ES-I3 (cell line): ENCODE measurements at regions not wholly inside any gene's neighbourhood (a gene's known extent, or its start where the extent isn't known, plus 50 kb on each side); places are given as distances from the start of the nearest gene placed in this dataset.
A peak's percentile ranks its signal among the peaks of the same experiment; 100 is the strongest.
"Not testable (repeated sequence)": the region's sequence is repeated elsewhere in the genome, so short reads cannot be mapped to it uniquely, and the experiment has no call there.

Experiments used
- H3K36me3 ChIP-seq: 2 replicates; pipeline ENCODE4 v1.6.1; 2013; ENCODE audit warnings: mild to moderate bottlenecking, low read length, control low read depth, moderate library complexity; ENCODE audit not compliant: insufficient read depth
- H3K4me1 ChIP-seq: 2 replicates; pipeline ENCODE4 v1.6.1; 2013; ENCODE audit warnings: mild to moderate bottlenecking, control low read depth, low read length; ENCODE audit not compliant: insufficient read depth
- H3K9ac ChIP-seq: 2 replicates; pipeline ENCODE4 v1.6.1; 2013; ENCODE audit warnings: low read depth, mild to moderate bottlenecking, low read length, moderate library complexity
- H3K9me3 ChIP-seq: 2 replicates; pipeline ENCODE4 v1.6.1; 2013; ENCODE audit warnings: mild to moderate bottlenecking, low read length, moderate library complexity; ENCODE audit not compliant: control insufficient read depth, insufficient read depth

GRCh38 chr15:88987591-88987933 lies 74.4 kb upstream of the MFGE8 start:
- Histone ChIP-seq H3K9me3 (no peaks in the 10 kb centered on the region), H3K4me1 (peaks cover 74% of the 10 kb centered on the region), H3K9ac (0 out of 2 replicates have a peak overlapping the region, but pooled peaks have one; percentile 8), H3K36me3 (no peaks in the 10 kb centered on the region)

GRCh38 chr15:88987934-88988671 lies 74.9 kb upstream of the MFGE8 start:
- peaks cover 71% of the 10 kb centered on the region for H3K4me1 ChIP-seq
- H3K9ac ChIP-seq = 0 out of 2 replicates have a peak overlapping the region, but pooled peaks have one; percentile 8

DNA sequence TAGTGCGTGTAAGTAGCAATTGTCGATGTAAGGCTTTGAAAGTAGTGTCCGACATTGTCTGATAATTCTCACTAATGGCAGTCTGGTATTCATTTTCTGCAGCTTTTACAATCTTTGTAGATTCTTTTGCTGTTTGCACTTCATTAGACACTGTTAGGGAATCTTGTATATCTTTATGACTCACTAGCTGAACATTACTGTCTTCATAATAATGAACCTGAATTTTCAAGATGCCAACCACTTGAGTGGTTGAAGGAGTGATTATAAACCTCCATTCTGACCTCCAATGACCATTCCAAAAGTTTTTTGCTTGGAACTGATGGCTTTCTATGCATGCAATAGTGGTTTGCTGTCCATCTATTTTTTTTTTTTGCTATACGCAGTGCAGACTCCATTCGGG lies 76.4 kb upstream of the MFGE8 start:
- H3K36me3 ChIP-seq = no peaks in the 10 kb centered on the region
- no peak overlapping the region for H3K9ac ChIP-seq
- H3K9me3 ChIP-seq = no peaks in the 10 kb centered on the region
- peaks cover 74% of the 10 kb centered on the region for H3K4me1 ChIP-seq

More at GRCh38 chr15:88987934-88988671, 74.9 kb upstream of the MFGE8 start:
- H3K36me3 ChIP-seq = no peaks in the 10 kb centered on the region
- H3K9me3 ChIP-seq = no peaks in the 10 kb centered on the region

GRCh38 chr15:88990185-88990679 lies 77.1 kb upstream of the MFGE8 start:
- H3K9me3 ChIP-seq = no peaks in the 10 kb centered on the region
- peaks cover 78% of the 10 kb centered on the region for H3K4me1 ChIP-seq
- no peaks in the 10 kb centered on the region for H3K36me3 ChIP-seq
- H3K9ac ChIP-seq = no peak overlapping the region

GRCh38 chr15:88992216-88992615 lies 79.0 kb upstream of the MFGE8 start:
- peaks cover 64% of the 10 kb centered on the region for H3K4me1 ChIP-seq
- H3K36me3 ChIP-seq = no peaks in the 10 kb centered on the region
- H3K9ac ChIP-seq = no peak overlapping the region
- no peaks in the 10 kb centered on the region for H3K9me3 ChIP-seq

DNA sequence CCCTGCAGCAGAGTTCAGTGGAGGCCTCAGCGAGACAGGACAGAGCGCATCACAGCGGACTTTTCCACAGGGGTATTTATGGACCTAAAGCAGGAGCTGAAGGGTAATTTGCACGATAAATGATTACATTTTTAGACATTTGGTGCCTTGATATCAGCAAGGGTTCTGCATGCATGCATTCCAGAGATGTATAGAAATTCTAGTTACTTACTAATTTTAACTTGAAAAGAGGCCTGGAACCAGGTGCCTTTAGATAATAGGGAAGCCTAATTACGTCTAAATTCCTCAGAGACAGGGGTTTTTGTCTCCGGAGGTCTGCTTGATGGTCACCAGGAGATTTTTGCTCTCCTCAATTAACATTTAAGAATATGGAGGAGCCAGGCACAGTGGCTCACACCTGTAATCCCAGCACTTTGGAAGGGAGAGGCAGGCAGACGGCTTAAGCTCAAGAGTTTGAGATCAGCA lies 79.8 kb upstream of the MFGE8 start:
- Histone ChIP-seq H3K4me1 (peaks cover 57% of the 10 kb centered on the region), H3K36me3 (no peaks in the 10 kb centered on the region), H3K9me3 (no peaks in the 10 kb centered on the region), H3K9ac (no peak overlapping the region)

- peaks cover 54% of the 10 kb centered on the region for H3K4me1 ChIP-seq
- no peaks in the 10 kb centered on the region for H3K36me3 ChIP-seq
- no peak overlapping the region for H3K9ac ChIP-seq
- H3K9me3 ChIP-seq = no peaks in the 10 kb centered on the region
These were observed 80.5 kb upstream of the MFGE8 start for GRCh38 chr15:88993662-88994061.

GRCh38 chr15:88994286-88994685 lies 81.1 kb upstream of the MFGE8 start:
- Histone ChIP-seq H3K9ac (no peak overlapping the region), H3K4me1 (peaks cover 51% of the 10 kb centered on the region), H3K9me3 (no peaks in the 10 kb centered on the region), H3K36me3 (no peaks in the 10 kb centered on the region)

DNA sequence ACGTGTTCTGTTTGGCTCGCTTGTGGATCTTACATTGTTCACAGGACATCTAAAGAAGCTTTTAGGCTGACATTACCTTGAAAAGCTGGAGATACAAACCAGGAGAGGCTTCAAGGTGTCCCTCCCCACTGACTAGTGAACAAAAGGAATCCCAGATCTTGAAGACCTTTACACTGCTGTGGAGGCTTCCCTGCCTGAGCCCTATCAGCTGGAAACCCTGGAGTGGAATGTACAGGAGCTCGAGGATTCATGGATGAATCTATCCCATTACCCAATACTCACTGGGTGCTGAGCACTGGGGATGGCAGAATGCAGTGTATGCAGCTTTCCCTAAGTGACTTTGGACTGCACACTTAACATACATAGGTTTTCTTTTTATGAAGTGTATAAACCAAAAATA lies 82.3 kb upstream of the MFGE8 start:
- Histone ChIP-seq H3K36me3 (no peaks in the 10 kb centered on the region), H3K9ac (0 out of 2 replicates have a peak overlapping the region, but pooled peaks have one; percentile 16), H3K4me1 (peaks cover 44% of the 10 kb centered on the region), H3K9me3 (no peaks in the 10 kb centered on the region)

GRCh38 chr15:88997531-88997930 lies 84.4 kb upstream of the MFGE8 start:
- Histone ChIP-seq H3K36me3 (no peaks in the 10 kb centered on the region), H3K4me1 (peaks cover 32% of the 10 kb centered on the region), H3K9ac (no peak overlapping the region), H3K9me3 (no peaks in the 10 kb centered on the region)

- H3K36me3 ChIP-seq = no peaks in the 10 kb centered on the region
- H3K4me1 ChIP-seq = peaks cover 28% of the 10 kb centered on the region
- H3K9me3 ChIP-seq = no peaks in the 10 kb centered on the region
- peak overlapping the region; percentile 29; the same call in 1 of the 2 replicates for H3K9ac ChIP-seq
These were observed 86.0 kb upstream of the MFGE8 start for GRCh38 chr15:88998980-88999713.

- H3K36me3 ChIP-seq, H3K9me3 ChIP-seq, H3K9ac ChIP-seq: not testable (repeated sequence)
- H3K4me1 ChIP-seq = peaks cover 16% of the 10 kb centered on the region
These were observed 86.5 kb upstream of the ABHD2 start for GRCh38 chr15:89001708-89002275.

DNA sequence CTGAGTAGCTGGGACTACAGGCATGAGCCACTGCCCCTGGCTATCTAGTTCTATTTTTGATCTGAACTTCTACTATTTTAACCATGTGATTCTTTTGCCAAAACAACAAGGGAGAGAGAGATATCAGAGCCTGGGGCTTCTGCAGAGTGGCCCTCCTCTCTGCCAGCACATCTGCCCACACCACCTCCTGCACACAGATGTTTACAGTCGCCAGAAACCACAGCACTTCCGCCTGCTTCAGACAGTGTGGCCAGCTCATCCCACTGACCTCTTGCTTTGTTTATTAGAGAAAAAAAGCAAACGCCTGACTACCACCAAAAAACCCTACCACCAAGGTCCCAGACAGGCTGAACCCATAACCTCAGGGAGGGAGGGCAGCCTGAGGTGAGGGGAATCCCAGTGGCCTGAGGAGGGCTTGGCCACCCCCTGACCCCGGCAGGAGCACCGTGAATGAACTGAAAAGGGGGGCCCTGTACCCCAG lies 85.9 kb upstream of the ABHD2 start:
- H3K9ac ChIP-seq = no peak overlapping the region
- peaks cover 16% of the 10 kb centered on the region for H3K4me1 ChIP-seq

DNA sequence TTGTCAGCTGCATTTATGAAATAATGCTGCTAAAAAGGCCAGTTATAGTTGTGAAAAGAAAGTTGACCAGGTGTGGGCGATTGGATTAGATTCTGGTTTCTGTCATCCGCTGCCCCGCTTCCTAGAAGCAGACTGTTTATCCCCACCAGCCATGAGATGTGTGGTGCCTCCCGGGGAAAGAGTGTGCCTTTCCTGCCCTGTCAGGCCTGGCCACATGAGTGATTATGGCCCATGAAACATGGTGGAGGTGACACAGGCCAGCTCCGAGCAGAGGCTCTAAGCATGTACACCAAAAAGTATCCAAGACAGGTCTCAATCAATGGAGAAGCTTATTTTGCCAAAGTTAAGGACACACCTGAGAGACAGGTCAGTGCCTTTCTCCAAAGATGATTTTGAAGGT lies 85.4 kb upstream of the ABHD2 start:
- Histone ChIP-seq H3K4me1 (peaks cover 16% of the 10 kb centered on the region), H3K36me3 (no peaks in the 10 kb centered on the region), H3K9me3 (no peaks in the 10 kb centered on the region), H3K9ac (no peak overlapping the region)

More for the DNA sequence above, 85.9 kb upstream of the ABHD2 start:
- H3K9me3 ChIP-seq = no peaks in the 10 kb centered on the region
- H3K36me3 ChIP-seq = no peaks in the 10 kb centered on the region
